ENCODE measurements at regions not wholly inside any gene's neighbourhood (a gene's known extent, or its start where the extent isn't known, plus 50 kb on each side); places are given as distances from the start of the nearest gene placed in this dataset.

DNA sequence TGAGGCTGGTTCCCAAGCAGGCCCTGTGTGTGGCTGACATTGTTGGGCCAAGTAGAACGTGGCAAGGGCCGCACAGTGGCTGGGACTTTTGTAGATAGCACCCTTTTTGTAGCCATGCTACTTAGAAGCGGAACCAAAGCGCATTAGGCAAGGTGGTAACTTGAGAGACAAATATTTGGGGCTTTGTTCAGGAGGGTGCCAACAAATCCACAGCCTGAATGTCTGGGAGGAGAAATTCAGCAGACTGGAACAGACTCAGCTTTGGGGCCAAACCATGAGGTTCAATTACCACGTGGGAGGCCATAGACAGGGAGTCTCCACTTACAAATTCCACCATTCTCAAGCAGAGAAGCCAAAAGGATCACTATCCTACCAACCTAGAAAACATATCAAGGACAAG lies 183.7 kb downstream of the RGS9 start:
- no peak for TF ChIP-seq CTCF (IDR thresholded peaks at IDR 0.05)
- no peaks in the 10 kb centered on the region for H3K4me1 Mint-ChIP-seq (ENCODE audit: low read depth)
- no peaks in the 10 kb centered on the region for H3K36me3 Mint-ChIP-seq (ENCODE audit: low read depth)
- H3K4me3 Mint-ChIP-seq = no peak overlapping the region
- no peaks in the 10 kb centered on the region; the same call in 1 of the 2 replicates for H3K9me3 Mint-ChIP-seq
- DNase-seq = no peak
- H3K27ac Mint-ChIP-seq = no peak overlapping the region
- peaks cover 25% of the 10 kb centered on the region for H3K27me3 Mint-ChIP-seq (ENCODE audit: insufficient read depth)

DNA sequence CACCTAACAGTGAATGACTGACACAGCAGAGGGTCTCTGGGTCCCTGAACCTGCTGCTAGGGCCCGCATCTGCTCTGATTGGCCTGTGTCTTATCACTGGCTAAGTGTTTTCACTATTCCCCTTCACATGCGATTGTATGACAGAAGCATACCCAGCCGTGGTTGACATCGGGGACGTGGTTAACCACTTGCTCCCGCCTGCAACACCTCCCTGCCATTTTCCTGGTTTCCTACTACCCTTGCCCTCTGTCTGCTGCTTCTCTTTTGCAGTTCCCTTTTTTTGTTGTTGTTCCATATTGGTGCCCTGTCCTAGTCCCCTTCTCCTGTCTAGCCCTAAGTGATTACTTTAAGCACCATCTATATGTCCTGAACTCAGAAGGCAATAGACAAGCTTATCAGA lies 177.0 kb downstream of the RGS9 start:
- H3K27me3 Mint-ChIP-seq (ENCODE audit: insufficient read depth) = peaks cover 27% of the 10 kb centered on the region
- no peak overlapping the region for H3K27ac Mint-ChIP-seq
- no peak for TF ChIP-seq CTCF (IDR thresholded peaks at IDR 0.05)
- no peaks in the 10 kb centered on the region for H3K36me3 Mint-ChIP-seq (ENCODE audit: low read depth)
- H3K4me1 Mint-ChIP-seq (ENCODE audit: low read depth) = no peaks in the 10 kb centered on the region
- H3K4me3 Mint-ChIP-seq = no peak overlapping the region
- DNase-seq = no peak
- no peaks in the 10 kb centered on the region; the same call in 1 of the 2 replicates for H3K9me3 Mint-ChIP-seq

DNA sequence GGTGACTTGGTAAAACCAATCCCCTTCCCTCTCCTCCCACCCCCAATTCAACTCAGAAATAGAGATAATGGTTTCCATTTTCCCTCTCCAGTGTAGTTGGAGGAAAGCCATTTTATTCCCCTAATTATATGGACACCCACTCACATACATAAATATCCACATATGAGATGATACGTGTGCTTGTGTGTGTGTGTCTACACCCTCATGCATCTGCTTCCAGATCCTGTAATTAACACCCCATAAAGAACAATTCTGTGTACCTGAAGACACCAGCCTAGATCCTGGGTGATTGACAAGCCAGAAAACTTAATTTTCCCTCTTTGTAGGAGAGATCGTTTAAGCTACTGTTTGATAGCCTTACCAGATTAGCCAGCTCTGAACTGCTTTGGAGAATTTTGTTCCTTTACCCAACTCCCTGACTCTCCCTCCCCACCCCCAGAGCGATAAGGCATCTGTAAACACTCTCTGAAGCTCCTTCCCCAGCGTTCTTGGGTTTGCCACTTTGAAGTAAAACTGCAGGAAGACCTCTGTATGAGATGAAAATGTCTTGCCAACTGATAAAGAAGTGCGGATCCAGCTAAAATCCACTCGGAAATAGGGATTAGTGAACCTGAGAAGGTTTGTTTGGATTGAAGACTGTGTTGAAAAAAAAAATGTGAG lies 175.7 kb downstream of the RGS9 start:
- H3K27me3 Mint-ChIP-seq (ENCODE audit: insufficient read depth) = peaks cover 26% of the 10 kb centered on the region

GRCh38 chr17:65311261-65311660 lies 174.1 kb downstream of the RGS9 start:
- H3K27ac Mint-ChIP-seq = no peak overlapping the region

More for the DNA sequence above, 175.7 kb downstream of the RGS9 start:
- H3K4me1 Mint-ChIP-seq (ENCODE audit: low read depth) = no peaks in the 10 kb centered on the region
- no peaks in the 10 kb centered on the region for H3K36me3 Mint-ChIP-seq (ENCODE audit: low read depth)
- no peaks in the 10 kb centered on the region for H3K9me3 Mint-ChIP-seq
- DNase-seq = no peak
- no peak overlapping the region for H3K4me3 Mint-ChIP-seq
- no peak for TF ChIP-seq CTCF (IDR thresholded peaks at IDR 0.05)
- no peak overlapping the region for H3K27ac Mint-ChIP-seq

GRCh38 chr17:65307961-65308316 lies 170.8 kb downstream of the RGS9 start:
- H3K27me3 Mint-ChIP-seq (ENCODE audit: insufficient read depth) = peaks cover 33% of the 10 kb centered on the region
- H3K4me3 Mint-ChIP-seq = no peak overlapping the region
- H3K36me3 Mint-ChIP-seq (ENCODE audit: low read depth) = no peaks in the 10 kb centered on the region

More at GRCh38 chr17:65311261-65311660, 174.1 kb downstream of the RGS9 start:
- no peak for DNase-seq
- H3K27me3 Mint-ChIP-seq (ENCODE audit: insufficient read depth) = peaks cover 32% of the 10 kb centered on the region
- no peak overlapping the region for H3K4me3 Mint-ChIP-seq
- no peaks in the 10 kb centered on the region for H3K36me3 Mint-ChIP-seq (ENCODE audit: low read depth)
- TF ChIP-seq CTCF (IDR thresholded peaks at IDR 0.05) = no peak
- H3K9me3 Mint-ChIP-seq = no peaks in the 10 kb centered on the region
- H3K4me1 Mint-ChIP-seq (ENCODE audit: low read depth) = no peaks in the 10 kb centered on the region

More at GRCh38 chr17:65307961-65308316, 170.8 kb downstream of the RGS9 start:
- Mint-ChIP-seq H3K27ac (no peak overlapping the region), H3K9me3 (no peaks in the 10 kb centered on the region), H3K4me1 (ENCODE audit: low read depth) (no peaks in the 10 kb centered on the region)
- DNase-seq = no peak
- TF ChIP-seq CTCF (IDR thresholded peaks at IDR 0.05) = no peak
